Sigmoid colon (tissue), 4 donors: ENCODE measurements at regions not wholly inside any gene's neighbourhood (a gene's known extent, or its start where the extent isn't known, plus 50 kb on each side); places are given as distances from the start of the nearest gene placed in this dataset.

Source experiments
- CTCF ChIP-seq, 4 experiments: fragments of 450-650 bp in 3 of 4; fragments of 200-600 bp in 1 of 4; IDR thresholded peaks; one replicate each; pipeline ENCODE4 v1.5.1; 2016 to 2019; ENCODE audit warnings: antibody characterized with exemption in 4 of 4, mild to moderate bottlenecking in 3 of 4, moderate library complexity in 2 of 4
- POLR2AphosphoS5 ChIP-seq, 4 donors: sonication (generic); formaldehyde crosslinking; IDR thresholded peaks; one replicate each; pipeline ENCODE4 v1.6.1; 2017; ENCODE audit warnings: antibody characterized with exemption in 4 of 4

GRCh38 chr3:150254309-150254708 is 153.8 kb upstream of the TSC22D2 start:
- no peak for TF ChIP-seq POLR2AphosphoS5 (IDR thresholded peaks at IDR 0.05)
- TF ChIP-seq CTCF (IDR thresholded peaks at IDR 0.05): no peak
